K562 (cell line): ENCODE measurements at regions not wholly inside any gene's neighbourhood (a gene's known extent, or its start where the extent isn't known, plus 50 kb on each side); places are given as distances from the start of the nearest gene placed in this dataset.
A peak's percentile ranks its signal among the peaks of the same experiment; 100 is the strongest.

Source experiments
- C11orf30 ChIP-seq: fragments of 450-650 bp; IDR thresholded peaks from 2 replicates; pipeline ENCODE4 v1.6.1; 2016; ENCODE audit warnings: low read depth, mild to moderate bottlenecking
- EGR1 ChIP-seq: fragments of 450-650 bp; conservative IDR thresholded peaks from 2 replicates; pipeline ENCODE4 v1.6.1; 2017; ENCODE audit warnings: mild to moderate bottlenecking
- ETV1 ChIP-seq: fragments of 450-650 bp; conservative IDR thresholded peaks from 2 replicates; pipeline ENCODE4 v1.6.1; 2016; ENCODE audit warnings: missing genetic modification characterization, control low read depth, low read depth, missing compliant biosample characterization
- HLTF ChIP-seq: fragments of 450-650 bp; IDR thresholded peaks from 2 replicates; pipeline ENCODE4 v1.6.1; 2016
- MAFF ChIP-seq: IDR thresholded peaks from 2 replicates; pipeline ENCODE4 v1.6.1; 2012; ENCODE audit warnings: low read length, improper control_type of control experiment
- NEUROD1 ChIP-seq: fragments of 150-350 bp; IDR thresholded peaks from 2 replicates; pipeline ENCODE4 v1.6.1; 2014; ENCODE audit warnings: borderline replicate concordance, low read length, low read depth; ENCODE audit not compliant: partially characterized antibody
- PHF21A ChIP-seq: fragments of 450-650 bp; IDR thresholded peaks from 2 replicates; pipeline ENCODE4 v1.6.1; 2017; ENCODE audit warnings: low read depth, borderline replicate concordance
- PRMT5 ChIP-seq: sonication (generic); formaldehyde crosslinking; IDR thresholded peaks from 2 replicates; pipeline ENCODE4 v1.5.0; 2020; ENCODE audit warnings: missing genetic modification reagents
- ZBTB8A ChIP-seq: fragments of 450-650 bp; IDR thresholded peaks from 2 replicates; pipeline ENCODE4 v1.6.1; 2018; ENCODE audit warnings: mild to moderate bottlenecking, moderate library complexity; ENCODE audit not compliant: partially characterized antibody
- ZNF174 ChIP-seq: fragments of 250-450 bp; sonication (Bioruptor Pico); IDR thresholded peaks from 2 replicates; pipeline ENCODE4 v1.4.0; 2020; ENCODE audit warnings: mild to moderate bottlenecking
- ZNF316 ChIP-seq: fragments of 450-650 bp; IDR thresholded peaks from 2 replicates; pipeline ENCODE4 v1.6.1; 2016
- TF ChIP-seq, protein P1 (sequence below): fragments of 200-800 bp; sonication (Bioruptor generic); IDR thresholded peaks from 2 replicates; pipeline ENCODE4 v1.6.1; 2016; ENCODE audit warnings: missing genetic modification characterization, missing compliant biosample characterization
- TF ChIP-seq, protein P2 (sequence below), 2 experiments: IDR thresholded peaks; 2 replicates each; pipeline ENCODE4 v1.6.1; 2011; ENCODE audit warnings: borderline replicate concordance in 1 of 2, control low read depth in 1 of 2, low read depth in 1 of 2, low read length in 1 of 2, mild to moderate bottlenecking in 1 of 2, mixed read lengths in 1 of 2, moderate library complexity in 1 of 2; ENCODE audit not compliant: insufficient read depth in 1 of 2, insufficient read length in 1 of 2, poor library complexity in 1 of 2, severe bottlenecking in 1 of 2; ENCODE audit errors: extremely low read depth in 1 of 2
- TF ChIP-seq, protein P3 (sequence below), 2 experiments: fragments of 450-650 bp; formaldehyde crosslinking in 1 of 2; IDR thresholded peaks; 2 replicates each; pipeline versions ENCODE4 v1.4.0 to v1.6.1; 2014 to 2020; ENCODE audit warnings: mild to moderate bottlenecking in 2 of 2, borderline replicate concordance in 1 of 2, low read depth in 1 of 2

DNA sequence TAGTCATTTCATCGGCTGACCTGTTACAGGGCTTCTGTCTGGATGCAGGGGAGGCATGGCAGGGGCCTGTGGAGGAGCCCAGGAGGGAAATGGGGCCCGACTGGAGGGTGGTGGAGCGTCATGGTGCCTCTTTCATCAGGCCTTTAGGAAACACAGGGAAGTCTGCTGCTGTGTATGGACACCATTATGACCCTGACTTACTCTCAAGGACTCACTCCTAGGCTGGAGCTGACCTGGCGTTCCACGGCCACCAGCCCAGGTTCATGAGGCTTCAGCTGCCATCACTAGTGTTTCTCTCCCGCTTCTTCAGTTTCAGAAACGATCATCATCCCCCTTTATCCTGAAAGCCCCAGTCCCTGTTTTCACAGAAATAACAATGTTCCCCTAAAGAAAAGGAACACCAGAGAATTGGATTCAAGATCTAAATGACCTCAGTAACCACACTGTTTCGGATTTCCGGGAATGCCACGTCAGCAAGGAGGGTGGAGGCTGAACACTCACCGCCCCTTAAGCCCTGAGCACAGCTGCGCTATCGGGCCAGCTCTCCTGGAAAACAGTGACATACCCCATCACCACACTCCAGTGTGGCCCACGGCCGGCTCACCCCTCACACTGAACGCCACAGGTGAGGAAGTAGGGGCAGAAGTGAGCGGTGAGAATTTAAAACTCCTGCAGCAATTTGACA lies 67.6 kb downstream of the SOX1 start (continued):
- TF ChIP-seq, protein P1, sequence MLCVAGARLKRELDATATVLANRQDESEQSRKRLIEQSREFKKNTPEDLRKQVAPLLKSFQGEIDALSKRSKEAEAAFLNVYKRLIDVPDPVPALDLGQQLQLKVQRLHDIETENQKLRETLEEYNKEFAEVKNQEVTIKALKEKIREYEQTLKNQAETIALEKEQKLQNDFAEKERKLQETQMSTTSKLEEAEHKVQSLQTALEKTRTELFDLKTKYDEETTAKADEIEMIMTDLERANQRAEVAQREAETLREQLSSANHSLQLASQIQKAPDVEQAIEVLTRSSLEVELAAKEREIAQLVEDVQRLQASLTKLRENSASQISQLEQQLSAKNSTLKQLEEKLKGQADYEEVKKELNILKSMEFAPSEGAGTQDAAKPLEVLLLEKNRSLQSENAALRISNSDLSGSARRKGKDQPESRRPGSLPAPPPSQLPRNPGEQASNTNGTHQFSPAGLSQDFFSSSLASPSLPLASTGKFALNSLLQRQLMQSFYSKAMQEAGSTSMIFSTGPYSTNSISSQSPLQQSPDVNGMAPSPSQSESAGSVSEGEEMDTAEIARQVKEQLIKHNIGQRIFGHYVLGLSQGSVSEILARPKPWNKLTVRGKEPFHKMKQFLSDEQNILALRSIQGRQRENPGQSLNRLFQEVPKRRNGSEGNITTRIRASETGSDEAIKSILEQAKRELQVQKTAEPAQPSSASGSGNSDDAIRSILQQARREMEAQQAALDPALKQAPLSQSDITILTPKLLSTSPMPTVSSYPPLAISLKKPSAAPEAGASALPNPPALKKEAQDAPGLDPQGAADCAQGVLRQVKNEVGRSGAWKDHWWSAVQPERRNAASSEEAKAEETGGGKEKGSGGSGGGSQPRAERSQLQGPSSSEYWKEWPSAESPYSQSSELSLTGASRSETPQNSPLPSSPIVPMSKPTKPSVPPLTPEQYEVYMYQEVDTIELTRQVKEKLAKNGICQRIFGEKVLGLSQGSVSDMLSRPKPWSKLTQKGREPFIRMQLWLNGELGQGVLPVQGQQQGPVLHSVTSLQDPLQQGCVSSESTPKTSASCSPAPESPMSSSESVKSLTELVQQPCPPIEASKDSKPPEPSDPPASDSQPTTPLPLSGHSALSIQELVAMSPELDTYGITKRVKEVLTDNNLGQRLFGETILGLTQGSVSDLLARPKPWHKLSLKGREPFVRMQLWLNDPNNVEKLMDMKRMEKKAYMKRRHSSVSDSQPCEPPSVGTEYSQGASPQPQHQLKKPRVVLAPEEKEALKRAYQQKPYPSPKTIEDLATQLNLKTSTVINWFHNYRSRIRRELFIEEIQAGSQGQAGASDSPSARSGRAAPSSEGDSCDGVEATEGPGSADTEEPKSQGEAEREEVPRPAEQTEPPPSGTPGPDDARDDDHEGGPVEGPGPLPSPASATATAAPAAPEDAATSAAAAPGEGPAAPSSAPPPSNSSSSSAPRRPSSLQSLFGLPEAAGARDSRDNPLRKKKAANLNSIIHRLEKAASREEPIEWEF, result no peak
- TF ChIP-seq MAFF (0 out of 2 replicates have a peak, but pooled peaks have one; percentile 6), ZNF316 (peak; percentile 75), HLTF (no peak), PHF21A (no peak), EGR1 (no peak), ZNF174 (CRISPR knock-in tag) (no peak), ETV1 (tag) (no peak), PRMT5 (CRISPR knock-in tag) (no peak), C11orf30 (peak; percentile 68), NEUROD1 (no peak), ZBTB8A (no peak)
- TF ChIP-seq, protein P2, sequence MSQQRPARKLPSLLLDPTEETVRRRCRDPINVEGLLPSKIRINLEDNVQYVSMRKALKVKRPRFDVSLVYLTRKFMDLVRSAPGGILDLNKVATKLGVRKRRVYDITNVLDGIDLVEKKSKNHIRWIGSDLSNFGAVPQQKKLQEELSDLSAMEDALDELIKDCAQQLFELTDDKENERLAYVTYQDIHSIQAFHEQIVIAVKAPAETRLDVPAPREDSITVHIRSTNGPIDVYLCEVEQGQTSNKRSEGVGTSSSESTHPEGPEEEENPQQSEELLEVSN (IDR thresholded peaks at IDR 0.05; ENCODE audit: borderline replicate concordance in 1 of 2, extremely low read depth in 1 of 2, insufficient read depth in 1 of 2, insufficient read length in 1 of 2, low read depth in 1 of 2, low read length in 1 of 2, poor library complexity in 1 of 2, severe bottlenecking in 1 of 2), result peak in 1 of 2 experiments; percentile 4
- TF ChIP-seq, protein P3, sequence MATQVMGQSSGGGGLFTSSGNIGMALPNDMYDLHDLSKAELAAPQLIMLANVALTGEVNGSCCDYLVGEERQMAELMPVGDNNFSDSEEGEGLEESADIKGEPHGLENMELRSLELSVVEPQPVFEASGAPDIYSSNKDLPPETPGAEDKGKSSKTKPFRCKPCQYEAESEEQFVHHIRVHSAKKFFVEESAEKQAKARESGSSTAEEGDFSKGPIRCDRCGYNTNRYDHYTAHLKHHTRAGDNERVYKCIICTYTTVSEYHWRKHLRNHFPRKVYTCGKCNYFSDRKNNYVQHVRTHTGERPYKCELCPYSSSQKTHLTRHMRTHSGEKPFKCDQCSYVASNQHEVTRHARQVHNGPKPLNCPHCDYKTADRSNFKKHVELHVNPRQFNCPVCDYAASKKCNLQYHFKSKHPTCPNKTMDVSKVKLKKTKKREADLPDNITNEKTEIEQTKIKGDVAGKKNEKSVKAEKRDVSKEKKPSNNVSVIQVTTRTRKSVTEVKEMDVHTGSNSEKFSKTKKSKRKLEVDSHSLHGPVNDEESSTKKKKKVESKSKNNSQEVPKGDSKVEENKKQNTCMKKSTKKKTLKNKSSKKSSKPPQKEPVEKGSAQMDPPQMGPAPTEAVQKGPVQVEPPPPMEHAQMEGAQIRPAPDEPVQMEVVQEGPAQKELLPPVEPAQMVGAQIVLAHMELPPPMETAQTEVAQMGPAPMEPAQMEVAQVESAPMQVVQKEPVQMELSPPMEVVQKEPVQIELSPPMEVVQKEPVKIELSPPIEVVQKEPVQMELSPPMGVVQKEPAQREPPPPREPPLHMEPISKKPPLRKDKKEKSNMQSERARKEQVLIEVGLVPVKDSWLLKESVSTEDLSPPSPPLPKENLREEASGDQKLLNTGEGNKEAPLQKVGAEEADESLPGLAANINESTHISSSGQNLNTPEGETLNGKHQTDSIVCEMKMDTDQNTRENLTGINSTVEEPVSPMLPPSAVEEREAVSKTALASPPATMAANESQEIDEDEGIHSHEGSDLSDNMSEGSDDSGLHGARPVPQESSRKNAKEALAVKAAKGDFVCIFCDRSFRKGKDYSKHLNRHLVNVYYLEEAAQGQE (IDR thresholded peaks at IDR 0.05; ENCODE audit: borderline replicate concordance), result no peak
- TF ChIP-seq, protein P3 (CRISPR knock-in tag; IDR thresholded peaks at IDR 0.05; ENCODE audit: low read depth), result no peak
